IMR-90 (cell line): ENCODE measurements at regions not wholly inside any gene's neighbourhood (a gene's known extent, or its start where the extent isn't known, plus 50 kb on each side); places are given as distances from the start of the nearest gene placed in this dataset.

Experiments
- CHD1 ChIP-seq: IDR thresholded peaks from 2 replicates; pipeline ENCODE4 v1.6.1; 2012; ENCODE audit warnings: low read depth, low read length, improper control_type of control experiment
- CTCF ChIP-seq: conservative IDR thresholded peaks from 2 replicates; pipeline ENCODE4 v1.5.1; 2012; ENCODE audit warnings: mild to moderate bottlenecking, low read depth, low read length, improper control_type of control experiment
- ELK1 ChIP-seq: fragments of 150-350 bp; IDR thresholded peaks from 2 replicates; pipeline ENCODE4 v1.6.1; 2016; ENCODE audit warnings: low read depth, mild to moderate bottlenecking, low read length, moderate library complexity, borderline replicate concordance
- MAZ ChIP-seq: IDR thresholded peaks from 2 replicates; pipeline ENCODE4 v1.6.1; 2012; ENCODE audit warnings: low read depth, mild to moderate bottlenecking, low read length, improper control_type of control experiment, moderate library complexity, borderline replicate concordance
- MXI1 ChIP-seq: IDR thresholded peaks from 2 replicates; pipeline ENCODE4 v1.6.1; 2012; ENCODE audit warnings: low read depth, mild to moderate bottlenecking, low read length, moderate library complexity, borderline replicate concordance
- NFE2L2 ChIP-seq: fragments of 150-350 bp; IDR thresholded peaks from 2 replicates; pipeline ENCODE4 v1.6.1; 2016; ENCODE audit warnings: low read depth, mild to moderate bottlenecking, low read length
- POLR2A ChIP-seq: IDR thresholded peaks from 2 replicates; pipeline ENCODE4 v1.6.1; 2012; ENCODE audit warnings: mild to moderate bottlenecking, low read depth, low read length
- RAD21 ChIP-seq: IDR thresholded peaks from 2 replicates; pipeline ENCODE4 v1.6.1; 2012; ENCODE audit warnings: low read length, improper control_type of control experiment
- SMC3 ChIP-seq: fragments of 150-350 bp; IDR thresholded peaks from 2 replicates; pipeline ENCODE4 v1.6.1; 2016; ENCODE audit warnings: low read depth, mild to moderate bottlenecking, antibody characterized with exemption, low read length, moderate library complexity

DNA sequence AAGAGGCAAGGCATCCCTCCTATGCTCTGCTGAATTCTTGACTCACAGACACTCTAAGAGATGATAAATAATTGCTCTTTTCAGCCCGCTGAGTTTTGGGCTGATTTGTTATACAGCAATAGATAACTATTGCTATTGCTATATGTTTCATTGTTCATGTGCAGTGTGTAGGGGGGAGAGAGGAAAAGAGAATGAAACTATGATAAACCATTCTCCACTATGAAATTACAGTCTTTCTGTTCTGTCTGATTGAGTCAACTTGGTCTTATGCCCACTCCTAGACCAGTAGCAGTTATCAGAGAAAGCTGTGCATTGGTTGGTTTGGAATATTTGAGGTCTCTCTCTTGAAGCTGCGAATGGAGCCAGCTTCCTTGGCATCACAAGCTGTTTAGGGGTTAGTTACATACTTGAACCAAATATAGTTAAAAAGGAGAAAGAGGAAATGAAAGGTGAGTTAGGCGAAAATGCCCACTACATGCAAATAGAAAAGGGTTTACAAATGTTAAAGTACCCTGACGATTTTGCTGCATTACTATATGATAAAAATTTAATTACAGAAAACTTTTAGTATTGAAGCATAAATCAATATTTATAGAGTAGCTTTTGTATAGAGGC lies 136.3 kb upstream of the ACTBL2 start:
- TF ChIP-seq MXI1 = no peak
- no peak for TF ChIP-seq SMC3
- no peak for TF ChIP-seq NFE2L2
- no peak for TF ChIP-seq CTCF
- no peak for TF ChIP-seq POLR2A
- TF ChIP-seq MAZ = no peak
- no peak for TF ChIP-seq ELK1
- no peak for TF ChIP-seq CHD1
- no peak for TF ChIP-seq RAD21
